SK-N-SH (cell line): ENCODE measurements at regions not wholly inside any gene's neighbourhood (a gene's known extent, or its start where the extent isn't known, plus 50 kb on each side); places are given as distances from the start of the nearest gene placed in this dataset.

ENCODE experiments used
- CTCF ChIA-PET: fragments of 300-600, 350-600 bp; formaldehyde crosslinking; extraction: SDS; loops from one replicate; lab custom pipeline; 2021; lab: Yijun Ruan, JAX
- POLR2A ChIA-PET: fragments of 350-600 bp; sonication (Branson Sonifier 250); formaldehyde crosslinking; extraction: SDS; loops from one replicate; lab custom pipeline; 2020; ENCODE audit warnings: antibody characterized with exemption, inconsistent platforms; lab: Yijun Ruan, JAX
- DNase-seq: peaks from one replicate; pipeline ENCODE4 v3.0.0; 2012
- H2AFZ ChIP-seq: fragments of 200-600 bp; sonication (generic); 2 replicates; pipeline ENCODE4 v1.8.1; 2016; ENCODE audit warnings: antibody characterized with exemption, mild to moderate bottlenecking, low read depth
- H3F3A ChIP-seq: fragments of 200-600 bp; sonication (generic); replicated peaks from 2 replicates; pipeline ENCODE3; 2016; ENCODE audit warnings: antibody characterized with exemption, mild to moderate bottlenecking; ENCODE audit not compliant: insufficient read depth
- H3K27ac ChIP-seq, 2 experiments: fragments of 200-500 bp in 1 of 2; fragments of 200-600 bp in 1 of 2; sonication (Bioruptor generic) in 1 of 2; sonication (generic), shearing (Covaris generic) in 1 of 2; 2 replicates each; pipeline versions ENCODE4 v1.5.1 to v1.6.1; 2014 to 2016; ENCODE audit warnings: low read depth in 2 of 2, inconsistent platforms in 1 of 2, low read length in 1 of 2, mild to moderate bottlenecking in 1 of 2, mixed read lengths in 1 of 2
- H3K27me3 ChIP-seq: fragments of 200-600 bp; sonication (generic), shearing (Covaris generic); 2 replicates; pipeline ENCODE4 v1.6.1; 2016; ENCODE audit warnings: mixed run types; ENCODE audit not compliant: insufficient read depth
- H3K36me3 ChIP-seq, 2 experiments: fragments of 200-500 bp in 1 of 2; fragments of 200-600 bp in 1 of 2; sonication (Bioruptor generic) in 1 of 2; sonication (generic) in 1 of 2; replicated peaks in 1 of 2; 2 replicates each; pipeline versions ENCODE3 to v1.5.1; 2014 to 2016; ENCODE audit warnings: low read length in 1 of 2, mild to moderate bottlenecking in 1 of 2; ENCODE audit not compliant: insufficient read depth in 2 of 2, control insufficient read depth in 1 of 2
- H3K4me1 ChIP-seq, 2 experiments: fragments of 200-500 bp in 1 of 2; fragments of 200-600 bp in 1 of 2; sonication (Bioruptor generic) in 1 of 2; sonication (generic), shearing (Covaris generic) in 1 of 2; 2 replicates each; pipeline versions ENCODE4 v1.5.1 to v1.6.1; 2014 to 2016; ENCODE audit warnings: low read depth in 1 of 2, low read length in 1 of 2, mixed run types in 1 of 2; ENCODE audit not compliant: insufficient read depth in 2 of 2, control insufficient read depth in 1 of 2
- H3K4me2 ChIP-seq: fragments of 200-600 bp; sonication (generic), shearing (Covaris generic); 2 replicates; pipeline ENCODE4 v1.6.1; 2017; ENCODE audit warnings: mixed run types
- H3K4me3 ChIP-seq, 2 experiments: fragments of 200-500 bp in 1 of 2; fragments of 200-600 bp in 1 of 2; sonication (Bioruptor generic) in 1 of 2; sonication (generic), shearing (Covaris generic) in 1 of 2; 2 replicates each; pipeline versions ENCODE4 v1.5.1 to v1.8.1; 2014 to 2016; ENCODE audit warnings: low read depth in 2 of 2, inconsistent platforms in 1 of 2, low read length in 1 of 2, mild to moderate bottlenecking in 1 of 2, mixed read lengths in 1 of 2, moderate library complexity in 1 of 2
- H3K79me2 ChIP-seq: fragments of 200-600 bp; sonication (generic); 2 replicates; pipeline ENCODE4 v1.8.1; 2017; ENCODE audit warnings: mild to moderate bottlenecking; ENCODE audit not compliant: insufficient read depth
- H3K9ac ChIP-seq: fragments of 200-600 bp; sonication (generic); 2 replicates; pipeline ENCODE4 v1.6.1; 2017; ENCODE audit warnings: mixed run types
- H3K9me2 ChIP-seq: fragments of 200-600 bp; sonication (generic); 2 replicates; pipeline ENCODE4 v1.6.1; 2017; ENCODE audit warnings: mixed run types
- H3K9me3 ChIP-seq: fragments of 200-600 bp; sonication (generic); 2 replicates; pipeline ENCODE4 v1.6.1; 2017; ENCODE audit warnings: mixed run types, mild to moderate bottlenecking, moderate library complexity
- H4K20me1 ChIP-seq: fragments of 200-600 bp; sonication (generic); 2 replicates; pipeline ENCODE4 v1.6.1; 2017; ENCODE audit warnings: mild to moderate bottlenecking, mixed run types; ENCODE audit not compliant: insufficient read depth
- CHD2 ChIP-seq: fragments of 150-350 bp; IDR thresholded peaks from 2 replicates; pipeline ENCODE4 v1.6.1; 2018; ENCODE audit warnings: low read length; ENCODE audit not compliant: partially characterized antibody
- EP300 ChIP-seq, 2 experiments: IDR thresholded peaks; 2 replicates each; pipeline versions ENCODE4 v1.4.0 to v1.6.1; 2012; ENCODE audit warnings: borderline replicate concordance in 1 of 2, low read depth in 1 of 2, low read length in 1 of 2
- EZH2phosphoT487 ChIP-seq: fragments of 200-600 bp; sonication (generic); IDR thresholded peaks from 2 replicates; pipeline ENCODE4 v1.6.1; 2017; ENCODE audit warnings: low read depth, mixed run types, mild to moderate bottlenecking, antibody characterized with exemption, moderate library complexity, borderline replicate concordance
- FOXJ3 ChIP-seq: sonication (generic); formaldehyde crosslinking; IDR thresholded peaks from 2 replicates; pipeline ENCODE4 v1.5.1; 2020; ENCODE audit warnings: mild to moderate bottlenecking, missing genetic modification reagents
- FOXM1 ChIP-seq: IDR thresholded peaks from 2 replicates; pipeline ENCODE4 v1.4.0; 2012; ENCODE audit warnings: low read depth, mild to moderate bottlenecking
- GABPA ChIP-seq: IDR thresholded peaks from 2 replicates; pipeline ENCODE4 v1.4.0; 2012; ENCODE audit warnings: low read depth, mild to moderate bottlenecking
- GATA2 ChIP-seq: sonication (generic); formaldehyde crosslinking; IDR thresholded peaks from 2 replicates; pipeline ENCODE4 v1.5.0; 2020; ENCODE audit warnings: mild to moderate bottlenecking, missing genetic modification reagents
- MAX ChIP-seq: IDR thresholded peaks from 2 replicates; pipeline ENCODE4 v1.4.0; 2012; ENCODE audit warnings: low read depth
- MEF2A ChIP-seq: IDR thresholded peaks from 2 replicates; pipeline ENCODE4 v1.4.0; 2012; ENCODE audit warnings: low read depth, borderline replicate concordance
- MXI1 ChIP-seq: IDR thresholded peaks from 2 replicates; pipeline ENCODE4 v1.6.1; 2012; ENCODE audit warnings: mild to moderate bottlenecking, low read depth, low read length, improper control_type of control experiment
- RAD21 ChIP-seq: IDR thresholded peaks from 2 replicates; pipeline ENCODE4 v1.6.1; 2012; ENCODE audit warnings: mild to moderate bottlenecking, low read length
- RXRA ChIP-seq: IDR thresholded peaks from 2 replicates; pipeline ENCODE4 v1.4.0; 2012; ENCODE audit warnings: low read depth, mild to moderate bottlenecking, borderline replicate concordance
- TAF1 ChIP-seq: IDR thresholded peaks from 2 replicates; pipeline ENCODE4 v1.6.1; 2012; ENCODE audit warnings: low read depth, mild to moderate bottlenecking, low read length, moderate library complexity, borderline replicate concordance
- TCF12 ChIP-seq: IDR thresholded peaks from 2 replicates; pipeline ENCODE4 v1.4.0; 2012
- USF2 ChIP-seq: fragments of 150-350 bp; IDR thresholded peaks from 2 replicates; pipeline ENCODE4 v1.6.1; 2017; ENCODE audit warnings: antibody characterized with exemption, low read length, low read depth, borderline replicate concordance
- YY1 ChIP-seq: IDR thresholded peaks from 2 replicates; pipeline ENCODE4 v1.4.0; 2012; ENCODE audit warnings: low read depth, mild to moderate bottlenecking
- WGBS: methylation state at CpG from one replicate; pipeline ENCODE4 v1.1.6; 2017; ENCODE audit warnings: low lambda C conversion rate; 5-methylcytosine and 5-hydroxymethylcytosine counted together
- TF ChIP-seq, protein P1 (sequence below): fragments of 200-600 bp; sonication (generic); IDR thresholded peaks from 2 replicates; pipeline ENCODE4 v1.6.1; 2017; ENCODE audit warnings: antibody characterized with exemption, mild to moderate bottlenecking, moderate library complexity
- TF ChIP-seq, protein P2 (sequence below): IDR thresholded peaks from 2 replicates; pipeline ENCODE4 v1.4.0; 2012; ENCODE audit warnings: low read depth, borderline replicate concordance

GRCh38 chr7:69017208-69017607 lies 581.1 kb upstream of the AUTS2 start (continued):
- TF ChIP-seq, protein P1, sequence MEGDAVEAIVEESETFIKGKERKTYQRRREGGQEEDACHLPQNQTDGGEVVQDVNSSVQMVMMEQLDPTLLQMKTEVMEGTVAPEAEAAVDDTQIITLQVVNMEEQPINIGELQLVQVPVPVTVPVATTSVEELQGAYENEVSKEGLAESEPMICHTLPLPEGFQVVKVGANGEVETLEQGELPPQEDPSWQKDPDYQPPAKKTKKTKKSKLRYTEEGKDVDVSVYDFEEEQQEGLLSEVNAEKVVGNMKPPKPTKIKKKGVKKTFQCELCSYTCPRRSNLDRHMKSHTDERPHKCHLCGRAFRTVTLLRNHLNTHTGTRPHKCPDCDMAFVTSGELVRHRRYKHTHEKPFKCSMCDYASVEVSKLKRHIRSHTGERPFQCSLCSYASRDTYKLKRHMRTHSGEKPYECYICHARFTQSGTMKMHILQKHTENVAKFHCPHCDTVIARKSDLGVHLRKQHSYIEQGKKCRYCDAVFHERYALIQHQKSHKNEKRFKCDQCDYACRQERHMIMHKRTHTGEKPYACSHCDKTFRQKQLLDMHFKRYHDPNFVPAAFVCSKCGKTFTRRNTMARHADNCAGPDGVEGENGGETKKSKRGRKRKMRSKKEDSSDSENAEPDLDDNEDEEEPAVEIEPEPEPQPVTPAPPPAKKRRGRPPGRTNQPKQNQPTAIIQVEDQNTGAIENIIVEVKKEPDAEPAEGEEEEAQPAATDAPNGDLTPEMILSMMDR, result no peak
- no peak for TF ChIP-seq MXI1

- H3K79me2 ChIP-seq, result no peaks in the 10 kb centered on the region
- DNase-seq, result no peak
- no peaks in the 10 kb centered on the region for H4K20me1 ChIP-seq
- H3K9me2 ChIP-seq, result no peaks in the 10 kb centered on the region
- H2AFZ ChIP-seq, result no peak overlapping the region
- no peak overlapping the region for H3K4me3 ChIP-seq
- no peaks in the 10 kb centered on the region for H3K27me3 ChIP-seq
- H3K9me3 ChIP-seq, result 0 out of 2 replicates have a peak, but pooled peaks cover 5% of the 10 kb centered on the region
- TF ChIP-seq GATA2, result no peak
- TF ChIP-seq YY1, result no peak
- no peak for TF ChIP-seq FOXM1
- no peak for TF ChIP-seq EP300 (IDR thresholded peaks at IDR 0.05; ENCODE audit: borderline replicate concordance in 1 of 2, low read depth in 1 of 2, low read length in 1 of 2)
- TF ChIP-seq MEF2A, result no peak
- TF ChIP-seq CHD2, result no peak
- no peak for TF ChIP-seq GABPA
- TF ChIP-seq, protein P1, result 0 out of 2 replicates have a peak, but pooled peaks have one; percentile 15
- TF ChIP-seq MAX, result no peak
- no peak for TF ChIP-seq TAF1
- TF ChIP-seq FOXJ3 (CRISPR knock-in tag), result no peak
- TF ChIP-seq, protein P2, sequence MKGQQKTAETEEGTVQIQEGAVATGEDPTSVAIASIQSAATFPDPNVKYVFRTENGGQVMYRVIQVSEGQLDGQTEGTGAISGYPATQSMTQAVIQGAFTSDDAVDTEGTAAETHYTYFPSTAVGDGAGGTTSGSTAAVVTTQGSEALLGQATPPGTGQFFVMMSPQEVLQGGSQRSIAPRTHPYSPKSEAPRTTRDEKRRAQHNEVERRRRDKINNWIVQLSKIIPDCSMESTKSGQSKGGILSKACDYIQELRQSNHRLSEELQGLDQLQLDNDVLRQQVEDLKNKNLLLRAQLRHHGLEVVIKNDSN, result no peak
- no peak for TF ChIP-seq USF2
- no peak for TF ChIP-seq EZH2phosphoT487
- TF ChIP-seq RAD21, result peak; percentile 31; the same call in 1 of the 2 replicates
- TF ChIP-seq TCF12, result no peak
- TF ChIP-seq RXRA, result no peak
- POLR2A ChIA-PET, result no interaction called here
- H3K9ac ChIP-seq, result no peak overlapping the region
- H3K4me1 ChIP-seq, result no peaks in the 10 kb centered on the region
- CTCF ChIA-PET, result interaction anchor here (0.6 to 2.1 kb wide), 3 partner anchors 10 to 263 kb away, joined by 3 to 5 read pairs (median 5); no protein-coding TSS in a partner anchor
- no peak overlapping the region for H3K4me2 ChIP-seq
- WGBS, result 0% methylated on average over 2 of the region's 3 CpGs
- no peak overlapping the region for H3K27ac ChIP-seq
- no peaks in the 10 kb centered on the region for H3K36me3 ChIP-seq
- H3F3A ChIP-seq, result no peaks in the 10 kb centered on the region
Observed at GRCh38 chr7:69018200-69018599, 580.1 kb upstream of the AUTS2 start.
